Dendritic cell treated with granulocyte-macrophage colony-stimulating factor and Interleukin-4, amounts not matched to agents 40 ng/mL and 50 ng/mL, for 4 days (primary cell): ENCODE measurements at regions not wholly inside any gene's neighbourhood (a gene's known extent, or its start where the extent isn't known, plus 50 kb on each side); places are given as distances from the start of the nearest gene placed in this dataset.

ENCODE experiments used
- H3K27ac Mint-ChIP-seq: one replicate; pipeline ENCODE4 v1.8.0; 2022; ENCODE audit warnings: mild to moderate bottlenecking, mixed read lengths
- H3K27me3 Mint-ChIP-seq: one replicate; pipeline ENCODE4 v1.8.0; 2022; ENCODE audit warnings: mild to moderate bottlenecking, mixed read lengths
- H3K36me3 Mint-ChIP-seq: one replicate; pipeline ENCODE4 v1.8.0; 2022; ENCODE audit warnings: low read depth, mixed read lengths
- H3K4me1 Mint-ChIP-seq: one replicate; pipeline ENCODE4 v1.8.0; 2022; ENCODE audit warnings: low read depth, mixed read lengths
- H3K4me3 Mint-ChIP-seq: one replicate; pipeline ENCODE4 v1.8.0; 2022; ENCODE audit warnings: mild to moderate bottlenecking, moderate library complexity, mixed read lengths
- H3K9me3 Mint-ChIP-seq: one replicate; pipeline ENCODE4 v1.8.0; 2022; ENCODE audit warnings: mixed read lengths
- intact Hi-C: fragments of 100-400 bp; cut with micrococcal nuclease; formaldehyde crosslinking; loops from one replicate; pipeline ENCODE4 v1.15.0; 2022

DNA sequence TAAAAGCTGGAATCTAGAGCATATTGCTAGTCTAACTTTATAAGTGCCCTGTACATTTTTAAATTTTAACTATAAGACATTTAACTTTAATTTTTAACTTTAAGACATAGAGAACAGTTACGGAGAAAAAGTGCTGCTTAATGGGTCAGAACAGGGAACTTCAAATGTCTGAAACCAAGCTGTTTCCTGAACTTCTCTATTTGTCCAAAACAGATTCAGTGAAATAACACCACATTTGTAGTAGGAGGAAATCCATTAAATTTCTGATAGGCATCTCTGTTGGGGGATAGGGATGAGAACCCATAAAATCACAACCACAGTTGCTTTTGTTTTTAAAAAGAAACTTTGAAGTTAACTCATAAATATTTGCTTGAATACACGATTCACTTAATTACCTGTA lies 170.8 kb upstream of the ANK3 start:
- H3K27ac Mint-ChIP-seq, result no peak overlapping the region
- intact Hi-C loops, result no loop called here

DNA sequence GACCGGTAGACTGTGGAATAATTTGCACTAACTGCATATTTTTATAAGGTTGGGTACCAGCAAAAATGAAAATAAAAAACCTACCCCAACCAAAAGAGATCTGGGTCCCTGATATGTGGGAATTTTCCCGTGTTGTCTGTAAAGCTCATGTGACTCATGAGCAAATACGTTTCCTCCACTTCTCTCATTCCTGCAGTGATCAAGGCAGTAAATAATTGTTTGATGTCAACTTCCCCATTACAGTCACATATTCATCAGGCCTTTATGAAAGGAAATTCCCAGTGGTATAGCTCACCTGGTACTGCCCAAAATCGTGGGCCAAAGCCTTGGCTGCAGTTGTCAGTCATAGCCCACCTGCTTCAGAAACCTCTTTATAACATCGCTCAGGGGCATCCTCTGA lies 166.0 kb upstream of the ANK3 start:
- Mint-ChIP-seq H3K36me3 (no peaks in the 10 kb centered on the region), H3K9me3 (no peaks in the 10 kb centered on the region), H3K4me1 (no peaks in the 10 kb centered on the region), H3K27me3 (no peaks in the 10 kb centered on the region), H3K4me3 (no peak overlapping the region), H3K27ac (no peak overlapping the region)
- intact Hi-C loops, result no loop called here

More for the DNA sequence above, 170.8 kb upstream of the ANK3 start:
- Mint-ChIP-seq H3K27me3 (no peaks in the 10 kb centered on the region), H3K9me3 (no peaks in the 10 kb centered on the region), H3K4me1 (peaks cover 10% of the 10 kb centered on the region), H3K4me3 (no peak overlapping the region), H3K36me3 (no peaks in the 10 kb centered on the region)

DNA sequence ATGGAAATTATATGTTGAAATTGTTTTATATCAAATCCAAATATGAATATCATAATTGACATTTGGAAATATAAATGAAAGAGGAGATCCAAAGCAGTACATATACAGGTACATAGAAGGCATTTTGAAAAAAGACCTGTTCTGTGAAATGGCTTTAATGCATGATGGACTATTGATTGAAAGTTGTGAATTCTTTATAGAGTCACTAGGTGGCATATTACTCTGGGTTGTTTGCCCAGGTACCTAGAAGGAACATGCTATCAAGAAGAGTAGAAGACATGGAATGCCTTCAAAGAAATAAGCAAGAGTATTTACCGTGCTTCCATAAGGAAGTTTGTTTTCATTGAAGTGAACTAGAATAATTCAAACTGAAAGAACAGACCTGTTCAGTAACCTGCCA lies 160.0 kb upstream of the ANK3 start:
- intact Hi-C loops, result no loop called here
- H3K4me1 Mint-ChIP-seq, result no peaks in the 10 kb centered on the region
- H3K27me3 Mint-ChIP-seq, result no peaks in the 10 kb centered on the region
- H3K9me3 Mint-ChIP-seq, result no peaks in the 10 kb centered on the region
- H3K4me3 Mint-ChIP-seq, result no peak overlapping the region
- H3K36me3 Mint-ChIP-seq, result no peaks in the 10 kb centered on the region
- no peak overlapping the region for H3K27ac Mint-ChIP-seq

DNA sequence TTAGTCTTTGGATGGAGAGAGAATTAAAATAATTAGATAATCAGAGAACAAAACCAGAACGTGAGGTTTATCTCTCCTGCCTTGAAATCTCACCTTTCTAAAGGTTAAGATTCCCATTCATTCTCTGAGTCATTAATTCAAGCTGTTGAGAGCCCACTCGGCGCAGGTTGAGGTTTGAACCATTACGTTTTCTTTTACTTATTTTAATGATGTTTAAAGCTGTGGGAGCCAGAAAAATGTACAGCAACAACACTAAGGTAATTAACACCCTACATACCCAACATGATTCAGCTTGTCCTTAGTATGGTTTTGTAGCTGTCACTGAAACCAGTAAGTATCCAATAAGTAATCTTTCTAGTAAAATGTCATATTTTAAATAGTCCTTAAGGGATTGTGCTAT lies 153.0 kb upstream of the ANK3 start:
- H3K4me1 Mint-ChIP-seq, result no peaks in the 10 kb centered on the region
- intact Hi-C loops, result no loop called here
- H3K27me3 Mint-ChIP-seq, result no peaks in the 10 kb centered on the region
- no peak overlapping the region for H3K27ac Mint-ChIP-seq
- H3K9me3 Mint-ChIP-seq, result no peaks in the 10 kb centered on the region
- no peaks in the 10 kb centered on the region for H3K36me3 Mint-ChIP-seq
- no peak overlapping the region for H3K4me3 Mint-ChIP-seq

DNA sequence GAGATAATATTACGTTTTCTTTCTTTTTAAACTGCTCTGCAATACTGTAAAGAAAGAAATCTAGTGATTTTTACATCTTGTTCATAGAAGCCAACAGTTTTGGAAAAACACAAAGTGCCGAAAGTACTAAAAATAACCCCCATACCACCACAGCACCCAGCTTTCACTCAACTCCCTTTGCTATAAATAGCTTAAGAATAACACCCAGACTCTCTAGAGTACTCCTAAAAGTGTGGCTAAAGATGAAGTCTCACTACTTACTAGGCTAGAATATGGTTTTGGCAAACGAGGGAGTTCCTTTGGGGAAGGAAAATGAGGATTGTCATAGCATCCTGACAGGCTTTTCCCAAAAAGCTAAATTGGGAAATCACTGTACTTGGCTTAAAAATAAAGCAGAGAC lies 151.8 kb upstream of the ANK3 start:
- Mint-ChIP-seq H3K27me3 (no peaks in the 10 kb centered on the region), H3K4me3 (no peak overlapping the region), H3K4me1 (no peaks in the 10 kb centered on the region), H3K9me3 (no peaks in the 10 kb centered on the region), H3K36me3 (no peaks in the 10 kb centered on the region), H3K27ac (no peak overlapping the region)
- intact Hi-C loops, result no loop called here

DNA sequence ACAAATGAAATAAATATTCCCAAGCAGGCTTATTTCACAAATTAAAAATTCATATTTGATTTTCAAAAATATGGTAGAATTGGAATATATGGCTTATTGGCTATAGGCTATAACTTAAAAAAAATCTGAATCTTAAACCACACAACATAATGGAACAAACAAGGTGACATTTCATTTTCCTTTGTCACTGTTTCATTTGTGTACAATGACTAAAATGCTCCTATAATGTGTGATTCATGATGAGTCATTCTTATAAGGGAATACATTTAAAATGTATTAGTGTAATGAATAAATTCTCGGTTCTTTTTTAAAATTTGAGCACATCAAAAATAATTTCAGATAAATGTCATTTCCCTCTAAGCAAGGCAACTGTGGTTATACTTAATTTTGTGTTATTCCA lies 148.0 kb upstream of the ANK3 start:
- H3K27ac Mint-ChIP-seq, result no peak overlapping the region
- H3K36me3 Mint-ChIP-seq, result no peaks in the 10 kb centered on the region
- no peaks in the 10 kb centered on the region for H3K4me1 Mint-ChIP-seq
- H3K4me3 Mint-ChIP-seq, result no peak overlapping the region
- intact Hi-C loops, result no loop called here
- H3K9me3 Mint-ChIP-seq, result no peaks in the 10 kb centered on the region
- no peaks in the 10 kb centered on the region for H3K27me3 Mint-ChIP-seq

DNA sequence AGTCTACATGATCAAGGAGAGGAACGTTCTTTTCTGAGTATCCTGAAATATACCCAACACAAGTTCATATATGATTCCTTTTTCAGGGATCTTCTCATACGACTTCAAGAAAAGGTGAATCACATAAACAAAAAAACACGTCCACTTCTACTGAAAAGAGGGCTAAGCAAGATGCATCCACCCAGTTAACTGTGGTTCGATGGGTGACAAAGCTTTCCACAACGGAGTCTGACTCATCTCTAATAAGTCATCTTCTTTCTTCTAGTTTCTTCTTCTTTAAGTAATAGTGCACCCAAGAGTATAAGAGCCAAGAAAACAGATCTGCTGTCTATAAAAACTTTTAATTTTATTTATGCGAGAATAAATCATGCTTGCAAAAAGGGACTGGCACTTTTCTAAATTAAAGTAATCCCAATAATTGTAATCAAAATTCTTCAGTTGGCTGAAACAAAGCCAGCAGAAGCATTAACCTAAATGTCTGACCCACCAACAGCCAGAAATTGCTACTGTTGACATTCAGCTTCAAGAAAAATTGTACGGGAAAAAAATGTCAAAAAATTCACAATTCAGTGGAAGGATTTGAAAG lies 146.9 kb upstream of the ANK3 start:
- H3K9me3 Mint-ChIP-seq, result no peaks in the 10 kb centered on the region
- H3K27ac Mint-ChIP-seq, result no peak overlapping the region
- no peaks in the 10 kb centered on the region for H3K36me3 Mint-ChIP-seq
- H3K4me3 Mint-ChIP-seq, result no peak overlapping the region
- H3K4me1 Mint-ChIP-seq, result no peaks in the 10 kb centered on the region
- no peaks in the 10 kb centered on the region for H3K27me3 Mint-ChIP-seq
- intact Hi-C loops, result no loop called here

DNA sequence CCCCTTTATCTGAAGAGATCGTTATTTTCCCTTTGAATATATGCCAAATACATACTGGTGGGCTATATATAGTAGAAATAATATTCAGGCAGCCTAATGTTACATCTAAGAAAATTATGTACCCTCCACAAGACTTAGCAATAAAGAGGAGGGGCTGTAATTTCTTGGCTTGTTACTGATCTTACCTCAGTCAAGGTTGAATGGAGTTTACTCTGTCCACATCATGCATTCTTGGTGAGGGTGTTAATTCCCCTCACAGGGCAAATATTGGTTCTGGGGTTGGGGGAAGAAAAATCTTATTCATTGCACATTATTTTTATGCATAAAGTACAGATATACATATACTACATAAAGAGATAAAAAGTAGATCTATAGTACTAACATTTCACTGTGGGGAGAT lies 145.8 kb upstream of the ANK3 start:
- no peaks in the 10 kb centered on the region for H3K9me3 Mint-ChIP-seq
- H3K4me1 Mint-ChIP-seq, result no peaks in the 10 kb centered on the region
- intact Hi-C loops, result no loop called here
- no peaks in the 10 kb centered on the region for H3K27me3 Mint-ChIP-seq
- no peaks in the 10 kb centered on the region for H3K36me3 Mint-ChIP-seq
- no peak overlapping the region for H3K4me3 Mint-ChIP-seq
- no peak overlapping the region for H3K27ac Mint-ChIP-seq

DNA sequence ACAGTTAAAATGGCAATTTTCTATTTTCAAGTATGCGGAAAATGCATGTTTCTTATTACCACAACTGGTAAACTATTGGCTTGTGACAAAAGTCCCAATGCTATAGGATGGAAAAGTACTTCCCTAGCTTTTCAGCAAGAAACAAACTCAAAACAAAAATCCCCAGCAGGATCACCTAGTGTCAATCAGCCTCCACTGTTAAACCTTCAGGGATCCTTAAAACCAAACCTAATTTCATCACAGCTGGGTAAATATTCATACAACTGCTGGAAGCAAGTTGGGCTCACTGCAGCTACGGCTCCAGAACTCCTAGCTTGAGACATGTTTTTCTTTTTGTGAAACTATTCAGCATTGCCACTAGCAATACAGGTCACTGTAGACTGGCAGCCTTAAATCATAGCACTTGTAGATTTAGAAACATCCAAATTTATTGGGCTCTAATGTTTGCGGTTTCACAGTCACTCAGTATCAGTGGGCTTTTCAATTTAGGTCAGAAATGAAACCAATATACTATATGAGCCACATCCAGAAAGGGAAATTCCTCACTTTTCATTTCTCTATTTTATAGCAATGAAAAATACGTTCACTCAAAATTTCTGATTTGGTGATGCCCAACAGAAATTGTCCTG lies 145.2 kb upstream of the ANK3 start:
- Mint-ChIP-seq H3K27me3 (no peaks in the 10 kb centered on the region), H3K4me3 (no peak overlapping the region), H3K4me1 (no peaks in the 10 kb centered on the region), H3K36me3 (no peaks in the 10 kb centered on the region), H3K27ac (no peak overlapping the region), H3K9me3 (no peaks in the 10 kb centered on the region)
- intact Hi-C loops, result no loop called here

DNA sequence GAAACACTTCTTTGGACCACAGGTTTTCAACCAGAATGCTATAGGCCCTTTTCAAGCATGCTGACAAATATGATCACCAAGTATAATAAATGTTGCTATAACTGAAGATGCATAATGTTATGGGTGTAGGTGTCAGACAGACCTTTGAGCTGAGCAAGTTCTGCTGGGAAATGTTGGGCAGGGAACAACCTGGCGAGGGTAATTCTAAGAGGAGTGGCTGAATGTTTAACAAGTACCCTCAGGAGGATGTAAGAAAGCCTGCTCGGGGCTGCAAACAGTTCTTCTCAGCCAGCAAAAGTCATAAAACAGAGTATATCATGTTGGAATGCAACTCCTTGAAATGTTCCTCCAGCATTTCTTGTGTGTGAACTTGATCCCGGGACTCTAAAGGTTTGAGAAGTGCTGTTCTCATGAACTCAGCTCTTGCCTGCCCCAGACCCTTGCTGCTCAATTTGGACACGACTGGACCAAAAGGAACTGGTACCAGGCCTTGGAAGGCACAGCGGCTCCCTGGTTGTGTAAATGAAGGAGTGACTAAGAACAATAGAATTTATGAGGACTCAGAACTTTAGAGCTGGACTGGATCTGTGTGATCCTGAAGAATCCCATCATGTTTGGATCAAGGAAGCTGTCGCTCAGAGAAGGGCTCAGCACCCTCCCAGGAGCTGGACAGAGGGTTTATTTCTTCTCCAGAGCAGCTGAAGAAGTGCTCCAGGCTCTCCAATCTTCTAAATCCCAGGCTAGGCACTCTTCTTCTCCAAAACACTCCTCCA lies 143.2 kb upstream of the ANK3 start:
- Mint-ChIP-seq H3K27ac (no peak overlapping the region), H3K27me3 (no peaks in the 10 kb centered on the region), H3K9me3 (no peaks in the 10 kb centered on the region), H3K36me3 (no peaks in the 10 kb centered on the region), H3K4me1 (no peaks in the 10 kb centered on the region), H3K4me3 (no peak overlapping the region)
- intact Hi-C loops, result no loop called here

DNA sequence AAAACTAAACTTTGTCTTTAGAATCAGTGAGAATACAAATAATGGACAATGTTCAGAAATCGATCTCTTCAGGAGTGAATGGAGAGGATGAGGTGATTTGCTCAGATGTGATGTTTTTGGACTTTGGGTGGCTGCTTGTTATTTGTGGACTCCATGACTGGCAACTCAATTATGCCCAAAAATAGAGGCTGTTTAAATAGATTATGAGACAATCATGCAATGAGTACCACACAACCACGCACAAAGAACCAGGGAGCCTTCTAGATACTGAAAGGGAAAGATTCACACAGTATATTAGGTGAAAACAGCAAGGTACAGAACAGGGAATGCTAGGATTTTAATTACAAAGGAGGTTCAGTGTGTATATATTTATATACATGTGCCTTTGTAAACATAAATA lies 141.3 kb upstream of the ANK3 start:
- intact Hi-C loops, result no loop called here
- Mint-ChIP-seq H3K27me3 (no peaks in the 10 kb centered on the region), H3K27ac (no peak overlapping the region), H3K4me3 (no peak overlapping the region), H3K4me1 (no peaks in the 10 kb centered on the region), H3K9me3 (no peaks in the 10 kb centered on the region), H3K36me3 (no peaks in the 10 kb centered on the region)

DNA sequence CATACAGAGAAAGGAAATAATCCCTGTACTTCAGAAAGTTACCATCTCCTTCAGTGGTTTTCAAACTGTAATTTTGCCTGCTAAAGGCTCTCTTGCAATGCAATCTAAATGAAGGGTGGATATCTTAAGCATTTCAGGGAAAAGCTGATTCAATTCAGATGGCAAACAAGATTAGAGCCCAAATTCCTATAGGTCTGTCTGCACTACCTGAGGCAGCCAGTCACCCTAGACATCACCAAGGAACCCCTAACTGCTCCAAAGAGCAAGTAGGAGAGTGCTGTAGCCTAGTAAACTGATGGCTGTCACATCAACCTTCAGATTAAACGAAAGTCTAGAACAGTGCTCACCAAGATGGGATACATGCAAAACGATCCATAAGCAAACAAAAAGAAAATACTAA lies 138.0 kb upstream of the ANK3 start:
- no peaks in the 10 kb centered on the region for H3K27me3 Mint-ChIP-seq
- no peaks in the 10 kb centered on the region for H3K36me3 Mint-ChIP-seq
- no peaks in the 10 kb centered on the region for H3K4me1 Mint-ChIP-seq
- H3K27ac Mint-ChIP-seq, result no peak overlapping the region
- intact Hi-C loops, result no loop called here
- H3K4me3 Mint-ChIP-seq, result no peak overlapping the region
- H3K9me3 Mint-ChIP-seq, result no peaks in the 10 kb centered on the region

DNA sequence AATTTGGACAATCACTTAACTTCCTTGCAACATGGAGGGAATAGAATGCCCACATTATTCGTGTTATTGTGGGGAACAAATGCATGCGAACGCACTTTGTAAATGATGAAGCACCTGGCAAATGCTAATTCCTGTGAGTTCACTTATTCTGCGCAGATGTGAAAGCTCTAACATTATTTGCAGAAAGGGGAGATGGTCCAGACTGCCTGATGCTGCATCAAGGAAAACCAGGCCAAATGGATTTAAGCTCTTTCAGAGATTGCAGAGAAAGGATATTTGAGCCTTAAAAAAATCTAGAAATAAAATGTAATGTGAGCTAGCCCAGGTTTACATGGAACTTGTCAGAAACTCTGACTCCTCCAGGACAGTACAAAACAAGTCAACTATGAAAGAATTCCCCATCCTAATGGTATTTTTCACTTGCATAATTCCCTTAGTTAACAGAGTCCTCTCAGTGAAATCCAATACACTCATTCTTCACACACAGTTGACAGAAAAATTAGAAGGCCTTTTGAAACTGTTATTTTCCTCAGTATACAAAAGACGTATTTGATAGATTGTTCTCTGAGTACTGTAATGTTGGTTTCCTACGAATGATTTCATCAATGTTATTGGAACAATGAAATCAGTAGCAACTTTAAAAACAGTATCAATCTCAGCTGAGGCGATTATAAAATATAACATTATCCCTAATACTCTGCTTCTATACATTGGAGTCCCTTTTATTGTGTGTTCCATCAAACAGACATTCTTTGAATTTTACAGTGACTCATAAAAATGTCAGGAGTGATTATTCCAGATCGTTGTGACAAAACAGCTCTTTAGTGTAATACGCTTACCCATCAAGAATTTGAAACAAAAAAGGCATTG lies 136.3 kb upstream of the ANK3 start:
- no peak overlapping the region for H3K27ac Mint-ChIP-seq
- H3K9me3 Mint-ChIP-seq, result no peaks in the 10 kb centered on the region

DNA sequence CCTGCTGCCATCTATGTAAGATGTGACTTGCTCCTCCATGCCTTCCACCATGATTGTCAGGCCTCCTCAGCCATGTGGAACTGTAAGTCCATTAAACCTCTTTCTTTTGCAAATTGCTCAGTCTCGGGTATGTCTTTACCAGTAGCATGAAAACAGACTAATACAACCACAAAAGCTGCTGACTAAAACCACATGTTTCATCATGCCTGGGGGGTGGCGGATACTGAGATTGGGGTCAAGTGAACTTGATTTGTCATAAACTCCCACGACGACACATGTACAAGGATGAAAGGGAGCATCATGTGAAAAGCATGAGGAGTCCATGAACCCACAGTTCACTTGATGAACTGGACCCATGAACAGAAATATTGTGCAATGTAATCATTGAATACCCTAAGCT lies 134.9 kb upstream of the ANK3 start:
- Mint-ChIP-seq H3K27ac (no peak overlapping the region), H3K4me3 (no peak overlapping the region), H3K27me3 (no peaks in the 10 kb centered on the region), H3K36me3 (no peaks in the 10 kb centered on the region), H3K9me3 (no peaks in the 10 kb centered on the region), H3K4me1 (no peaks in the 10 kb centered on the region)
- intact Hi-C loops, result no loop called here

More for the DNA sequence above, 136.3 kb upstream of the ANK3 start:
- Mint-ChIP-seq H3K4me1 (no peaks in the 10 kb centered on the region), H3K36me3 (no peaks in the 10 kb centered on the region), H3K4me3 (no peak overlapping the region), H3K27me3 (no peaks in the 10 kb centered on the region)
- intact Hi-C loops, result no loop called here
